K562 (cell line): ENCODE measurements at regions not wholly inside any gene's neighbourhood (a gene's known extent, or its start where the extent isn't known, plus 50 kb on each side); places are given as distances from the start of the nearest gene placed in this dataset.

ENCODE experiments used
- ATAC-seq: fragments of 200-7000 bp; cut with Tn5 transposase; 3 replicates; pipeline ENCODE4 v1.9.1; 2020; ENCODE audit warnings: moderate library complexity
- BruUV-seq: library from RNA; stranded (reverse); fragments of 400-500 nt; replicated peaks from 2 replicates; lab custom pipeline; 2021; lab: Mats Ljungman, UMichigan
- CTCF ChIA-PET: fragments of 300-600 bp; formaldehyde crosslinking; extraction: SDS; loops from one replicate; lab custom pipeline; 2021; ENCODE audit warnings: low intra/inter-chr PET ratio; lab: Yijun Ruan, JAX
- POLR2A ChIA-PET: fragments of 300-600, 350-650 bp; sonication (Branson Sonifier 250); formaldehyde crosslinking; extraction: SDS; loops from one replicate; lab custom pipeline; 2021; ENCODE audit warnings: antibody characterized with exemption, inconsistent platforms; lab: Yijun Ruan, JAX
- DNase-seq, 4 experiments: peaks; one replicate each; pipeline versions ENCODE4 v3.0.0 to v3.0.0-alpha.2; 2011 to 2018; ENCODE audit warnings: low spot score in 3 of 4, mixed read lengths in 3 of 4; ENCODE audit errors: extremely low read depth in 1 of 4
- FAIRE-seq: peaks from 2 replicates; lab custom pipeline; 2011; peaks lifted over from hg19 to GRCh38; lab: Jason Lieb, UNC
- H2AFZ ChIP-seq: 2 replicates; pipeline ENCODE4 v1.6.0; 2011; ENCODE audit warnings: low read depth, low read length, control low read depth, inconsistent platforms
- H3K27ac ChIP-seq: fragments of 200-600 bp; 3 replicates; pipeline ENCODE4 v1.8.0; 2011; ENCODE audit warnings: low read depth, mild to moderate bottlenecking, control low read depth, inconsistent platforms, low read length, moderate library complexity, mixed read lengths; ENCODE audit errors: extremely low read depth
- H3K27me3 ChIP-seq, 2 experiments: fragments of 300-600 bp in 1 of 2; 2 replicates in 1 of 2; 3 replicates in 1 of 2; pipeline versions ENCODE4 v1.6.0 to v1.8.0; 2011; ENCODE audit warnings: inconsistent platforms in 2 of 2, low read length in 2 of 2, mild to moderate bottlenecking in 1 of 2, mixed read lengths in 1 of 2, moderate library complexity in 1 of 2; ENCODE audit not compliant: control insufficient read depth in 2 of 2, insufficient read depth in 2 of 2
- H3K36me3 ChIP-seq: fragments of 300-600 bp; 3 replicates; pipeline ENCODE4 v1.8.0; 2011; ENCODE audit warnings: mild to moderate bottlenecking, low read length, inconsistent platforms; ENCODE audit not compliant: control insufficient read depth, insufficient read depth
- H3K4me1 ChIP-seq, 2 experiments: fragments of 200-600 bp in 1 of 2; replicated peaks in 1 of 2; 2 replicates in 1 of 2; 3 replicates in 1 of 2; pipeline versions ENCODE4 v1.5.1 to v1.8.0; 2011; ENCODE audit warnings: inconsistent platforms in 2 of 2, low read length in 2 of 2, mild to moderate bottlenecking in 1 of 2, mixed read lengths in 1 of 2, moderate library complexity in 1 of 2; ENCODE audit not compliant: control insufficient read depth in 2 of 2, insufficient read depth in 2 of 2
- H3K4me2 ChIP-seq: 2 replicates; pipeline ENCODE4 v1.6.1; 2011; ENCODE audit warnings: low read length, control low read depth, inconsistent platforms, mixed read lengths; ENCODE audit not compliant: insufficient read depth
- H3K4me3 ChIP-seq: fragments of 200-600 bp; sonication (generic), shearing (Covaris generic); 2 replicates; pipeline ENCODE4 v1.5.1; 2016; ENCODE audit warnings: control low read depth, inconsistent platforms
- H3K79me2 ChIP-seq: fragments of 200-600 bp; 3 replicates; pipeline ENCODE4 v1.8.0; 2011; ENCODE audit warnings: low read length, inconsistent platforms; ENCODE audit not compliant: control insufficient read depth, insufficient read depth
- H3K9ac ChIP-seq, 2 experiments: 2 replicates each; pipeline versions ENCODE4 v1.6.0 to v1.6.1; 2011; ENCODE audit warnings: low read depth in 2 of 2, low read length in 2 of 2, control low read depth in 1 of 2, inconsistent platforms in 1 of 2, mild to moderate bottlenecking in 1 of 2, mixed read lengths in 1 of 2; ENCODE audit not compliant: insufficient read depth in 1 of 2
- H3K9me1 ChIP-seq: one replicate; pipeline ENCODE4 v1.6.0; 2011; ENCODE audit warnings: inconsistent platforms, mild to moderate bottlenecking, low read length, moderate library complexity; ENCODE audit not compliant: control insufficient read depth, insufficient read depth
- H3K9me3 ChIP-seq: replicated peaks from 2 replicates; pipeline ENCODE4 v1.5.1; 2011; ENCODE audit warnings: low read depth, low read length, inconsistent platforms; ENCODE audit not compliant: control insufficient read depth, insufficient read depth
- H4K20me1 ChIP-seq: replicated peaks from 2 replicates; pipeline ENCODE4 v1.6.1; 2011; ENCODE audit warnings: low read length, inconsistent platforms, mixed read lengths; ENCODE audit not compliant: control insufficient read depth, insufficient read depth
- BACH1 ChIP-seq: fragments of 200-800 bp; sonication (Bioruptor generic); IDR thresholded peaks from 2 replicates; pipeline ENCODE4 v1.6.1; 2016; ENCODE audit warnings: missing genetic modification characterization, missing compliant biosample characterization
- DLX4 ChIP-seq: fragments of 250-450 bp; sonication (Bioruptor Pico); IDR thresholded peaks from 2 replicates; pipeline ENCODE4 v1.6.1; 2021; ENCODE audit warnings: mild to moderate bottlenecking
- HDAC1 ChIP-seq, 2 experiments: fragments of 450-650 bp; IDR thresholded peaks; 2 replicates each; pipeline ENCODE4 v1.6.1; 2016 to 2017; ENCODE audit warnings: inconsistent platforms in 1 of 2, mild to moderate bottlenecking in 1 of 2, moderate library complexity in 1 of 2
- HNRNPUL1 ChIP-seq: fragments of 200-400 bp; formaldehyde crosslinking; IDR thresholded peaks from 2 replicates; pipeline ENCODE4 v1.6.1; 2017; ENCODE audit warnings: low read length
- NR2C1 ChIP-seq, 2 experiments: fragments of 450-650 bp; IDR thresholded peaks; 2 replicates each; pipeline ENCODE4 v1.6.1; 2017; ENCODE audit warnings: mild to moderate bottlenecking in 2 of 2, antibody characterized with exemption in 1 of 2, inconsistent platforms in 1 of 2, missing compliant biosample characterization in 1 of 2, missing genetic modification characterization in 1 of 2
- PCBP2 ChIP-seq: fragments of 200-400 bp; formaldehyde crosslinking; IDR thresholded peaks from 2 replicates; pipeline ENCODE4 v1.6.1; 2018; ENCODE audit warnings: low read length, low read depth, mild to moderate bottlenecking, moderate library complexity; ENCODE audit not compliant: poor library complexity, severe bottlenecking
- RFX1 ChIP-seq: fragments of 450-650 bp; IDR thresholded peaks from 2 replicates; pipeline ENCODE4 v1.6.1; 2016; ENCODE audit warnings: mild to moderate bottlenecking, moderate library complexity
- STAT5B ChIP-seq: fragments of 250-450 bp; sonication (Bioruptor Pico); IDR thresholded peaks from 2 replicates; pipeline ENCODE4 v1.8.0; 2021; ENCODE audit warnings: mild to moderate bottlenecking, inconsistent platforms
- XRCC3 ChIP-seq: fragments of 450-650 bp; IDR thresholded peaks from 2 replicates; pipeline ENCODE4 v1.6.1; 2017; ENCODE audit warnings: mild to moderate bottlenecking, moderate library complexity
- ZBTB11 ChIP-seq, 3 experiments: fragments of 200-800 bp in 1 of 3; fragments of 250-450 bp in 1 of 3; fragments of 450-650 bp in 1 of 3; sonication (Bioruptor Pico) in 1 of 3; sonication (Bioruptor generic) in 1 of 3; formaldehyde crosslinking in 1 of 3; IDR thresholded peaks; 2 replicates each; pipeline versions ENCODE4 v1.6.1 to v1.8.0; 2016 to 2022; ENCODE audit warnings: mild to moderate bottlenecking in 2 of 3, missing genetic modification characterization in 2 of 3, missing compliant biosample characterization in 1 of 3, moderate library complexity in 1 of 3
- ZBTB17 ChIP-seq: fragments of 450-650 bp; formaldehyde crosslinking; IDR thresholded peaks from 2 replicates; pipeline ENCODE4 v1.4.0; 2020; ENCODE audit warnings: mild to moderate bottlenecking
- ZNF239 ChIP-seq: fragments of 250-450 bp; sonication (Bioruptor Pico); IDR thresholded peaks from 2 replicates; pipeline ENCODE4 v1.4.0; 2020; ENCODE audit warnings: mild to moderate bottlenecking
- ZNF280B ChIP-seq: fragments of 250-450 bp; sonication (Bioruptor Pico); IDR thresholded peaks from 2 replicates; pipeline ENCODE4 v1.5.1; 2021; ENCODE audit warnings: mild to moderate bottlenecking
- ZNF408 ChIP-seq: fragments of 250-450 bp; sonication (Bioruptor Pico); IDR thresholded peaks from 2 replicates; pipeline ENCODE4 v1.4.0; 2020; ENCODE audit warnings: low read depth, mild to moderate bottlenecking, moderate library complexity
- ZNF449 ChIP-seq: fragments of 250-450 bp; sonication (Bioruptor Pico); IDR thresholded peaks from 2 replicates; pipeline ENCODE4 v1.8.0; 2022; ENCODE audit warnings: moderate library complexity, mild to moderate bottlenecking, inconsistent platforms
- ZNF561 ChIP-seq: fragments of 450-650 bp; formaldehyde crosslinking; conservative IDR thresholded peaks from 2 replicates; pipeline ENCODE4 v1.4.0; 2020; ENCODE audit warnings: mild to moderate bottlenecking, moderate library complexity
- ZNF766 ChIP-seq: fragments of 200-800 bp; sonication (Bioruptor generic); conservative IDR thresholded peaks from 2 replicates; pipeline ENCODE4 v1.6.1; 2016; ENCODE audit warnings: missing genetic modification characterization, missing compliant biosample characterization
- WGBS: fragments of 100-300 bp; shearing (Covaris generic); methylation state at CpG from one replicate; pipeline ENCODE4 v1.1.6; 2016; ENCODE audit warnings: low coverage, mixed read lengths; ENCODE audit not compliant: insufficient coverage; ENCODE audit errors: missing lambda C conversion rate; 5-methylcytosine and 5-hydroxymethylcytosine counted together
- in situ Hi-C: fragments of 300-500 bp; cut with MboI; formaldehyde crosslinking; loops from 4 replicates; pipeline ENCODE4 v1.15.0; 2018; ENCODE audit warnings: inconsistent platforms, mixed read lengths
- intact Hi-C: fragments of 100-400 bp; cut with micrococcal nuclease; formaldehyde crosslinking; loops from 2 replicates; pipeline ENCODE4 v1.14.2; 2022

GRCh38 chr13:63337921-63338320 is 1922.3 kb upstream of the PCDH20 start:
- Histone ChIP-seq H4K20me1 (no peaks in the 10 kb centered on the region), H3K27me3 (no peaks in the 10 kb centered on the region), H3K4me2 (no peak overlapping the region), H3K27ac (no peak overlapping the region), H3K9me1 (no peaks in the 10 kb centered on the region), H3K9ac (no peak overlapping the region), H3K4me1 (no peaks in the 10 kb centered on the region), H3K4me3 (no peak overlapping the region), H3K79me2 (no peaks in the 10 kb centered on the region), H3K9me3 (no peaks in the 10 kb centered on the region), H3K36me3 (no peaks in the 10 kb centered on the region), H2AFZ (no peak overlapping the region)
- in situ Hi-C loops (no loop called here), intact Hi-C loops (no loop called here)
- no peak for FAIRE-seq
- no peak for DNase-seq
- no TSS peak for BruUV-seq
- CTCF ChIA-PET = no interaction called here
- ATAC-seq = no peak
- POLR2A ChIA-PET = no interaction called here
- TF ChIP-seq HNRNPUL1 (no peak), ZNF408 (no peak), RFX1 (no peak), ZNF561 (CRISPR knock-in tag) (no peak), ZNF449 (CRISPR knock-in tag) (no peak), ZBTB11 (CRISPR knock-in tag; IDR thresholded peaks at IDR 0.05) (no peak), BACH1 (tag) (no peak), STAT5B (CRISPR knock-in tag) (no peak), XRCC3 (no peak), ZNF239 (no peak), ZNF280B (CRISPR knock-in tag) (no peak), ZNF766 (no peak), HDAC1 (IDR thresholded peaks at IDR 0.05) (no peak), NR2C1 (IDR thresholded peaks at IDR 0.05) (no peak), NR2C1 (tag; IDR thresholded peaks at IDR 0.05) (no peak), ZBTB17 (no peak), PCBP2 (no peak), DLX4 (CRISPR knock-in tag) (no peak)
- 10% methylated on average over 3 of the region's 5 CpGs for WGBS
